GM18870 (cell line): ENCODE measurements at regions not wholly inside any gene's neighbourhood (a gene's known extent, or its start where the extent isn't known, plus 50 kb on each side); places are given as distances from the start of the nearest gene placed in this dataset.
"Not testable (repeated sequence)": the region's sequence is repeated elsewhere in the genome, so short reads cannot be mapped to it uniquely, and the experiment has no call there.

ENCODE experiments used
- ATAC-seq: cut with Tn5 transposase; IDR thresholded peaks from one replicate; pipeline ENCODE4 v1.9.1; 2021; ENCODE audit warnings: moderate library complexity; ENCODE audit not compliant: unreplicated experiment

DNA sequence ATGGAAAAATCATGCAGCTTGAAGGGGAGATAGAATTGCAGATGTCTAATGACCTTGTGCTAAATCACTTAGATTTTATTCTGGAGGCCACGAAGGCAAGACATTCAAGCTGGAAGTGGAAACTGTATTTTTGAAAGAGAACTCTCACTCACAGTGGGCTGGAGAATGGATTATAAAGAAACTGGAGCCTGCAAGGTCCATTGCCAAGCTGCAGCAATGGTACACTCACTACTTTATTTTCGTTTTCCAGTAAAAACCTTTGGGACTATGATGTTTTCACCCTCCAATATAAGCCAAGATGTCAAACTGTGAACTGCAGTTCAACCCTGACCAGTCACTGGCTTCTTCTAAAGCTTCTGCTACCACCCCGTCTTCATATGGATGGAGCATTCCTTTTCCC lies 62.0 kb downstream of the SKIDA1 start:
- ATAC-seq: no peak

- no peak for ATAC-seq
Observed at GRCh38 chr10:21458126-21458871, 67.2 kb downstream of the SKIDA1 start.

DNA sequence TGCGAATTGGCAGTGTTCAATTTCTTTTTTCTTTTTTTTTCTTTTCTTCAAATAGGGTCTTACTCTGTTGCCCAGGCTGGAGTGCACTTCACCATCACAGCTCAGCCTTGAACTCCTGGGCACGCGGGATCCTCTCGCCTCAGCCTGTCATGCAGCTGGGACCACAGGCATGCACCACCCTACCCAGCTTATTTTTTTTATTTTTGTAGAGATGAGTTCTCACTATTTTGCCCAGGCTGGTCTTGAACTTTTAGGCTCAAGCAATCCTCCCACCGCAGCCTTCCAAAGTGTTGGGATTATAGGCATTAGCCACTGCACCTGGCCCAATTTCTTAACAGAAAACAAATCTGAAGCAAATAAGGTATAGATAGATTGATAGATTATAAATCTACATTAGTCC lies 69.3 kb downstream of the SKIDA1 start:
- ATAC-seq: no peak

- no peak for ATAC-seq
Observed at GRCh38 chr10:21452203-21452602, 73.3 kb downstream of the SKIDA1 start.

DNA sequence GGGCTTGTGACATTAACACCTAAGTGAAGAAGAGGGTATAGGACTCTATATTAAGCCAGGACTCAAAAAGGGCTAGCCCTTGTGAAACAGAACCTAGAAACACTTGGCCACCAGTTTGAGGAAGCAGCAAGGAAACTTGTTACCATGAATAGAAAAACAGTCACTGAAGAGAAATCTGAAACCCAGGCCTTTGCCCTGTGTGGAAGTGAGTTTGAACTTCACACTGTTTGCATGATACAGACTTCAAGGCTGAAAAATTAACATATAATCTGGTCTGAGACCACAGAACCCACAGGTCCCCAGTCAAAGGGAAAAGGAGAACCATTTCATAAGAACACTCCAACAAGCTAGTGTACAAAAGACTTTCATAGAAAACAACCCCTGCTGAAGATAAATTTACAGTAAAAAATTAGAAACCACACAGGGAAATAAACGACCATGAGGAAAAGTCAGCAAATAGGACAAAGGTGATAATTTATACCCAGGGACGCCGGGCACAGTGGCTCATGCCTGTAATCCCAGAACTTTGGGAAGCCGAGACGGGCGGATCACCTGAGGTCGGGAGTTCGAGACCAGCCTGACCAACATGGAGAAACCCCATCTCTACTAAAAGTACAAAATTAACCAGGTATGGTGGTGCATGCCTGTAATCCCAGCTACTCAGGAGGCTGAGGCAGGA lies 76.1 kb downstream of the SKIDA1 start:
- ATAC-seq: peak; percentile 94

DNA sequence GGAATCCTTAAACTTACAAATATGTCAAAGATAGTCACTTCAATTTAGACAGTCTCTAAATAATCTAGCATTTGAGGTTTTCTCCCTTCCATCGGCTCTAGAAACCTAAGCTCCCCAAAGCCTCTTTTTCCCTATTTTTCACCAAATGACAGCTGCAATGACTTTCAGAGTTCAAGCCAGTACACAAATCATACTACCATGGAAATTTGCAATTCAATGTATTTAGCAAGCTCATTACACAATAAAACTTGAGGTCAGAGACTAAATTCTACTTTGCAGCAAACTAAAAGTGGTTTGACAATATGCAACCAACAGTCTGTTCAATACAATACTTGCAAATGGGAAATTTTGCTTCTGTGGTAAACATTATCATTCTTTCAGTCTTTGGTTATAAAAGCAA lies 80.3 kb downstream of the SKIDA1 start:
- ATAC-seq: no peak

GRCh38 chr10:21441625-21442024 lies 83.9 kb downstream of the SKIDA1 start:
- ATAC-seq: no peak

DNA sequence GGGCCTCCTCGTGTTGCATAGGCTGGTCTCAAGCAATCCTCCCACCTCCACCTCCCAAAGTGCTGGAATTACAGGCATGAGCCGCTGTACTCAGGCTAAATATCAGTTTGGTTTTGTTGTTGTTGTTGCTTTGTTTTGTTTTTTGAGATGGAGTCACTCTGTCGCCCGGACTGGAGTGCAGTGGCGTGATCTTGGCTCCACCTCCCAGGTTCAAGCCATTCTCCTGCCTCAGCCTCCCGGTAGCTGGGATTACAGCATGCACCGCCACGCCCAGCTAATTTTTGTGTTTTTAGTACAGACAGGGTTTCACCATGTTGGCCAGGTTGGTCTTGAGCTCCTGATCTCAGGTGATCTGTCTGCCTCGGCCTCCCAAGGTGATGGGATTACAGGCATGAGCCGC lies 86.6 kb downstream of the SKIDA1 start:
- not testable (repeated sequence) for ATAC-seq

- ATAC-seq: no peak
Observed at GRCh38 chr10:21437770-21438382, 87.6 kb downstream of the SKIDA1 start.

GRCh38 chr10:21432266-21432665 lies 93.2 kb downstream of the SKIDA1 start:
- ATAC-seq: no peak

- no peak for ATAC-seq
Observed at GRCh38 chr10:21431799-21432198, 93.7 kb downstream of the SKIDA1 start.

DNA sequence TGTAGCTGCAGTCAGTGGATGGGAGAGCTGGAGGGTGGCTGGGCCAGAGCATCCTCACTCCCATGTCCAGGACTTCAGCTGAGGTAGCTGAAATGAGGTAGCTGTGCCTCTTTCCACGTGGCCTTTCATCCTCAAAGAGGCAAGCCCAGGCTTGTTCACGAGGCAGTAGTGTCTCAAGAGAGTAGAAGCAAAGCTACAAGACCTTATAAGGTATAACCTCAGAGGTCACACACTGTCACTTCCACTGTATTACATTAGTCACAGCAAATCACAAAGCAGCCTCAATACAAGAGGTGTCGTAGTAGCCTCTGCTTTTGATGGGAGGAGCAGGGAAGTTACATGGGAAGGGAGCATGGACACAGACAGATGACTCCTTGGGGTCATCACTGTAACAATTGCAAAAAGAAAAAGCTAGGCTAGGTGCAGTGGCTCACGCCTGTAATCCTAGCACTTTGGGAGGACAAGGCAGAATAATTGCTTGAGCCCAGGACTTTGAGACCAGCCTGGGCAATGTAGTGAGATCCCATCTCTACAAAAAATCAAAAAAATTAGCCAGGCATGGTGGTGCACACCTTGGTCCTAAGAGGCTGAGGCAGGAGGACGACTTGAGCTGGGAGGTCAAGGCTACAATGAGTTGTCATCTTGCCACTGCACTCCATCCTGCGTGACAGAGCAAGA lies 97.5 kb downstream of the SKIDA1 start:
- ATAC-seq: peak; percentile 67

GRCh38 chr10:21424459-21424861 lies 101.0 kb downstream of the SKIDA1 start:
- ATAC-seq: no peak

DNA sequence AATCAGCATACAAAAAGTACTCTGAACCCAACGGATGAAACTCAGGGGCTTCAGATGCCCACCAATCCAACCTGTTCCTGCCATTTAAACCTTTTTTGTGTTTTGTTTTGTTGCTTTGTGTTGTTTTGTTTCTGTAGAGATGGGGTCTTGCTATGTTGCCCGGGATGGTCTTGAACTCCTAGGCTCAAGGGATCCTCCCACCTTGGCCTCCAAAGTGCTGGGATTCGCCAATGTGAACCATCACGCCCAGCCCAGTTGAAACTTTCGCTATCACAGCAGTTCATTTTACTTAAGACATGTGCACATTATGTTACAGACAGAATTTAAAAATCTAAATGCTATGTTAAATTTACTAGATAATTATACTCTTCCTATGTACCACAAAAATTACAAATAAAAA lies 101.6 kb downstream of the SKIDA1 start:
- ATAC-seq: no peak

DNA sequence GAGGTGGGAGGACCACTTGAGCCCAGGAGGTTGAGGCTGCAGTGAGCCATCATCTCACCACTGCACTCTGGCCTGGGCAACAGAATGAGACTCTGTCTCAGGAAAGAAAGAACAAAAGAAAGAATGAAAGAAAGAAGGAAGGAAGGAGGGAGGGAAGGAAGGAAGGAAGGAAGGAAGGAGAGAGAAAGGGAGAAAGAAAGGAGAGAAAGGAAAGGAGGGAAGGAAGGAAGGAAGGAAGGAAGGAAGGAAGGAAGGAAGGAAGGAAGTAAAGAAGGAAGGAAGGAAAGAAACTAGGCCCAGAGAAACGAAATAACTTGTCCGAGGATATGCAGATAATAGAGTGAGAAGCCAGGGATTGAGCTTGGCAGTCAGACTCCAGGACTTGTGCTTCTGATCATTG lies 102.1 kb downstream of the SKIDA1 start:
- ATAC-seq: no peak

DNA sequence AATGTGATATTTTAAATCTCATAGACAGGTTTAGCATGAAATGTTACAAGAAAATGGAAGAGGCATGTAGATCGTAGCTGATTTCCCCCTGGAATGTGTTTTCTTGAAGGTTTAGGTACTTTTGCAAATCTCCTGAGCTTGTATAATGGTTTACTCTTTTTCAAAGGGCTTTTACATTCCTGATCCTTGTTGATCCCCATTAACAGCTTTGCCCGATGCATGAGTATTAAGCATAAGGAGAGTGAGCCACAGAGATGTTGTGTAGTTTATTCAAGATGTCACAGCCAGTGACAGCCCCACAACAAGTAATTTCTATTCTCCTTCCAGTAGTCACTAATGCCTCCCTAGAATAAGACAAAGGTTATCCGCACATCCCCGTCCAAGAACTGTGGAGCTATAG lies 103.7 kb downstream of the SKIDA1 start:
- ATAC-seq: no peak

- no peak for ATAC-seq
Observed at GRCh38 chr10:21421016-21421415, 104.5 kb downstream of the SKIDA1 start.

DNA sequence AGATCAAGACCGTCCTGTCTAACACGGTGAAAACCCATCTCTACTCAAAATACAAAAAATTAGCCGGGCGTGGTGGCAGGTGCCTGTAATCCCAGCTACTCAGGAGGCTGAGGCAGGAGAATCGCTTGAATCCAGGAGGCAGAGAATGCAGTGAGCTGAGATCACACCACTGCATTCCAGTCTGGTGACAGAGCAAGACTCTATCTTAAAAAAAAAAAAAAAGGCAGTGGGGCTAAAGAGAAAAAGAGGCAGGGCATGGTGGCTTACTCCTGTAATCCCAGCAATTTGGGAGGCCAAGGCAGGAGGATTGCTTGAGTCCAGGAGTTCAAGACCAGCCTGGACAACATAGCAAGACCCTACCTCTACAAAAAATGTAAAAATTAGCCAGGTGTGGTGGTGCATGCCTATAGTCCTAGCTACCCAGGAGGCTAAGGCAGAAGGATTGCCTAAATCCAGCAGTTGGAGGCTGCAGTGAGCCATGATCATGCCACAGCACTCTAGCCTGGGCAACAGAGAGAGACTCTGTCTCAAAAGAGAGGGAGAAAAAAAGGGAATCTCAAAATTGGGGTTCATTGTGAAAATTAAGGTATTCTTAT lies 106.4 kb downstream of the SKIDA1 start:
- ATAC-seq: not testable (repeated sequence)

DNA sequence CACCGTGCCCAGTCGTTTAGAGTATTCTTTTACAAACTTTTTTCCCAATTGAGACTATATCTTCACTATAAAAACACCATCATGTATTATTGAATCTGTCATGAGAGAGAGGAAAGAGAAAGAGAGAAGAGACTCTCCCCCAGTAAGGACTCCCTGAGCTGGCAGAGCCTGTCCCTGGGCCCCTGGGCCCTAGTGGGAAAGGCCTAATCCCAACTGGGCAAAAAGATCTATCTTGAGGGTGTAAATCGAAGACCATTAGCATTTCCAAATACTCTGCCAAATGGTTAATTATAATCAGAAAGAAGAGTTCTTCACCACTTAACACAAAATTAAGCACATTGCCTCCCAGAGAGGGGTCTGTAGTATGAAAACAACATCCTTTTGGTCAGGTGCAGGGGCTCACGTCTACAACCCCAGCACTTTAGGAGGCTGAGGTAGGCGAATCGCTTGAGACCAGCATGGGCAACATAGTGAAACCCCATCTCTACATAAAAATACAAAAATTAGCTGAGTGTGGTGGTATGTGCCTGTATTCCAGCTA lies 108.2 kb downstream of the SKIDA1 start:
- no peak for ATAC-seq

- ATAC-seq: no peak
Observed at GRCh38 chr10:21413680-21414079, 111.8 kb downstream of the SKIDA1 start.

- no peak for ATAC-seq
Observed at GRCh38 chr10:21413268-21413667, 112.2 kb downstream of the SKIDA1 start.
